GM12873 (cell line): ENCODE measurements at regions not wholly inside any gene's neighbourhood (a gene's known extent, or its start where the extent isn't known, plus 50 kb on each side); places are given as distances from the start of the nearest gene placed in this dataset.

Source experiments
- CTCF ChIP-seq: IDR thresholded peaks from 2 replicates; pipeline ENCODE4 v1.5.1; 2012; ENCODE audit warnings: low read depth, mild to moderate bottlenecking, moderate library complexity, low read length, control low read depth; ENCODE audit not compliant: insufficient read depth; ENCODE audit errors: missing control alignments

- TF ChIP-seq CTCF, result peak; percentile 50
Measured at GRCh38 chr1:198088360-198089071, 68.3 kb upstream of the NEK7 start.

- no peak for TF ChIP-seq CTCF
Measured at GRCh38 chr1:198096390-198096789, 60.4 kb upstream of the NEK7 start.

GRCh38 chr1:198099755-198100154 is 57.0 kb upstream of the NEK7 start:
- no peak for TF ChIP-seq CTCF

GRCh38 chr1:198101716-198102453 is 54.9 kb upstream of the NEK7 start:
- no peak for TF ChIP-seq CTCF

- TF ChIP-seq CTCF, result no peak
Measured at GRCh38 chr1:198102454-198102827, 54.4 kb upstream of the NEK7 start.

GRCh38 chr1:198105185-198105584 is 51.6 kb upstream of the NEK7 start:
- no peak for TF ChIP-seq CTCF

GRCh38 chr1:198106011-198106410 is 50.8 kb upstream of the NEK7 start:
- TF ChIP-seq CTCF, result no peak
